GM12878 (cell line): ENCODE measurements at regions not wholly inside any gene's neighbourhood (a gene's known extent, or its start where the extent isn't known, plus 50 kb on each side); places are given as distances from the start of the nearest gene placed in this dataset.

Experiments
- CREB1 ChIP-seq: IDR thresholded peaks from 2 replicates; pipeline ENCODE4 v1.6.1; 2012; ENCODE audit warnings: low read depth, mild to moderate bottlenecking, inconsistent platforms
- CTCF ChIP-seq, 3 experiments: IDR thresholded peaks in 2 of 3; conservative IDR thresholded peaks in 1 of 3; 2 replicates each; pipeline ENCODE4 v1.5.1; 2011; ENCODE audit warnings: low read depth in 3 of 3, low read length in 3 of 3, mild to moderate bottlenecking in 3 of 3, control low read depth in 2 of 3, moderate library complexity in 2 of 3, inconsistent platforms in 1 of 3, mixed read lengths in 1 of 3; ENCODE audit not compliant: control insufficient read depth in 2 of 3, insufficient read depth in 1 of 3; ENCODE audit errors: extremely low read depth in 1 of 3
- ETV6 ChIP-seq, 2 experiments: fragments of 450-650 bp in 1 of 2; IDR thresholded peaks in 1 of 2; conservative IDR thresholded peaks in 1 of 2; 2 replicates each; pipeline ENCODE4 v1.6.1; 2014; ENCODE audit warnings: antibody characterized with exemption in 1 of 2, borderline replicate concordance in 1 of 2, low read depth in 1 of 2, mild to moderate bottlenecking in 1 of 2, moderate library complexity in 1 of 2
- RB1 ChIP-seq: fragments of 450-650 bp; formaldehyde crosslinking; IDR thresholded peaks from 2 replicates; pipeline ENCODE4 v1.6.1; 2017; ENCODE audit warnings: mild to moderate bottlenecking, borderline replicate concordance
- RCOR1 ChIP-seq: conservative IDR thresholded peaks from 2 replicates; pipeline ENCODE4 v1.6.1; 2012; ENCODE audit warnings: low read depth, low read length, improper control_type of control experiment
- REST ChIP-seq: IDR thresholded peaks from 2 replicates; pipeline ENCODE4 v1.6.1; 2012; ENCODE audit warnings: mild to moderate bottlenecking, low read depth, low read length
- RFX5 ChIP-seq: IDR thresholded peaks from 2 replicates; pipeline ENCODE4 v1.6.1; 2011; ENCODE audit warnings: low read depth, low read length, improper control_type of control experiment
- SMAD1 ChIP-seq: fragments of 450-650 bp; IDR thresholded peaks from 2 replicates; pipeline ENCODE4 v1.6.1; 2018; ENCODE audit warnings: mild to moderate bottlenecking, low read depth; ENCODE audit not compliant: partially characterized antibody
- SMC3 ChIP-seq: IDR thresholded peaks from 2 replicates; pipeline ENCODE4 v1.6.1; 2011; ENCODE audit warnings: low read length, improper control_type of control experiment, borderline replicate concordance
- STAT3 ChIP-seq: IDR thresholded peaks from 2 replicates; pipeline ENCODE4 v1.6.1; 2011; ENCODE audit warnings: low read depth, low read length, improper control_type of control experiment
- SUZ12 ChIP-seq: fragments of 200-600 bp; sonication (generic); IDR thresholded peaks from one replicate; pipeline ENCODE4 v1.6.1; 2018; ENCODE audit warnings: antibody characterized with exemption, mild to moderate bottlenecking; ENCODE audit not compliant: unreplicated experiment
- ZNF274 ChIP-seq: IDR thresholded peaks from one replicate; pipeline ENCODE4 v1.8.0; 2011; ENCODE audit not compliant: insufficient read length, insufficient read depth

- TF ChIP-seq REST (no peak), CTCF (IDR thresholded peaks at IDR 0.05 in 2 of 3, conservative IDR thresholded peaks at IDR 0.05 in 1 of 3; ENCODE audit: control insufficient read depth in 2 of 3, extremely low read depth in 1 of 3, insufficient read depth in 1 of 3, low read depth in 3 of 3, low read length in 3 of 3) (no peak), SUZ12 (no peak), STAT3 (no peak), SMC3 (no peak), CREB1 (no peak), SMAD1 (no peak), RFX5 (no peak), ZNF274 (no peak), RB1 (no peak), RCOR1 (no peak), ETV6 (conservative IDR thresholded peaks at IDR 0.05 in 1 of 2, IDR thresholded peaks at IDR 0.05 in 1 of 2; ENCODE audit: borderline replicate concordance in 1 of 2, low read depth in 1 of 2) (no peak)
These were observed 107.3 kb upstream of the APC start for GRCh38 chr5:112630246-112631009.
